GM06990 (cell line): ENCODE measurements at regions not wholly inside any gene's neighbourhood (a gene's known extent, or its start where the extent isn't known, plus 50 kb on each side); places are given as distances from the start of the nearest gene placed in this dataset.

Experiments used
- DNase-seq: peaks from one replicate; pipeline ENCODE4 v3.0.0-alpha.2; 2011; ENCODE audit not compliant: insufficient read length; ENCODE audit errors: extremely low read depth
- H3K27me3 ChIP-seq: replicated peaks from 2 replicates; pipeline ENCODE4 v1.6.0; 2011; ENCODE audit warnings: low read length; ENCODE audit not compliant: control insufficient read depth, insufficient read depth
- H3K36me3 ChIP-seq: 2 replicates; pipeline ENCODE4 v1.5.1; 2011; ENCODE audit warnings: low read length; ENCODE audit not compliant: control insufficient read depth, insufficient read depth
- H3K4me3 ChIP-seq: replicated peaks from 2 replicates; pipeline ENCODE4 v1.5.1; 2011; ENCODE audit warnings: low read depth, mild to moderate bottlenecking, control low read depth, low read length
- TF ChIP-seq, protein P1 (sequence below): IDR thresholded peaks from 2 replicates; pipeline ENCODE4 v1.5.1; 2011; ENCODE audit warnings: low read length, control low read depth, mild to moderate bottlenecking, inconsistent platforms; ENCODE audit not compliant: insufficient read depth, poor library complexity, severe bottlenecking

DNA sequence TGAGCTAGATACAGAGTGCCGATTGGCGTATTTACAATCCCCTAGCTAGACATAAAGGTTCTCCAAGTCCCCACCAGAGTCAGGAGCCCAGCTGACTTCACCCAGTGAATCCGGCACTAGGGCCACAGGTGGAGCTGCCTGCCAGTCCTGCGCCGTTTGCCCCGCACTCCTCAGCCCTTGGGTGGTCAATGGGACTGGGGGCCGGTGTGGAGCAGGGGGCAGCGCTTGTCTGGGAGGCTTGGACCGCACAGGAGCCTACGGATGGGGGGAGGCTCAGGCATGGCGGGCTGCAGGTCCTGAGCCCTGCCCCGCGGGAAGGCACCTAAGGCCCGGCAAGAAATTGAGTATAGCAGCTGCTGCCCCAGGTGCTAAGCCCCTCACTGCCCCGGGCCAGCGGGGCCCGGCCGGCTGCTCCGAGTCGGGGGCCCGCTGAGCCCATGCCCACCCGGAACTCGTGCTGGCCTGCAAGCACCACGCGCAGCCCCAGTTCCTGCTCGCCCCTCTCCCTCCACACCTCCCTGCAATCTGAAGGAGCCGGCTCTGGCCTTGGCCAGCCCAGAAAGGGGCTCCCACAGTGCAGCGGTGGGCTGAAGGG lies 1113.8 kb upstream of the LRRTM3 start:
- TF ChIP-seq, protein P1, sequence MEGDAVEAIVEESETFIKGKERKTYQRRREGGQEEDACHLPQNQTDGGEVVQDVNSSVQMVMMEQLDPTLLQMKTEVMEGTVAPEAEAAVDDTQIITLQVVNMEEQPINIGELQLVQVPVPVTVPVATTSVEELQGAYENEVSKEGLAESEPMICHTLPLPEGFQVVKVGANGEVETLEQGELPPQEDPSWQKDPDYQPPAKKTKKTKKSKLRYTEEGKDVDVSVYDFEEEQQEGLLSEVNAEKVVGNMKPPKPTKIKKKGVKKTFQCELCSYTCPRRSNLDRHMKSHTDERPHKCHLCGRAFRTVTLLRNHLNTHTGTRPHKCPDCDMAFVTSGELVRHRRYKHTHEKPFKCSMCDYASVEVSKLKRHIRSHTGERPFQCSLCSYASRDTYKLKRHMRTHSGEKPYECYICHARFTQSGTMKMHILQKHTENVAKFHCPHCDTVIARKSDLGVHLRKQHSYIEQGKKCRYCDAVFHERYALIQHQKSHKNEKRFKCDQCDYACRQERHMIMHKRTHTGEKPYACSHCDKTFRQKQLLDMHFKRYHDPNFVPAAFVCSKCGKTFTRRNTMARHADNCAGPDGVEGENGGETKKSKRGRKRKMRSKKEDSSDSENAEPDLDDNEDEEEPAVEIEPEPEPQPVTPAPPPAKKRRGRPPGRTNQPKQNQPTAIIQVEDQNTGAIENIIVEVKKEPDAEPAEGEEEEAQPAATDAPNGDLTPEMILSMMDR = no peak
- Histone ChIP-seq H3K36me3 (no peaks in the 10 kb centered on the region), H3K27me3 (no peaks in the 10 kb centered on the region), H3K4me3 (no peak overlapping the region)
- DNase-seq = no peak

DNA sequence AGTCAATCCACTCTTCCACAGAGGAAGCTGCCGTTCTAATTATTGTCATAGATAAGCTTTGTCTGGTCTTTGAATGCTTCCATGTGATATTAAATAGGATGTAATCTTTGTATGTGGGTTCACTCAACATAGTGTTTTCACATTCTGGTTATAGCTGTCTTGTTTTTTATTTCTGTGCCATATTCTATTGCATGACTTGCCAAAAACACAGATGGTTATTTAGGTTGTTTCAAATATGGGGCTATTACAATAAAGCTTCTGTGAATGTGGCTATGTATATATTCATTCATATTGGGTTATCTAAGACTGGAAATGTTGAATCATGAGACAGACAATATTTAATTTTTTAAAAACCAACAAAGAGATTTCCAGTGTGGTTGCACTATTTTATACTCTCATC lies 1109.3 kb upstream of the LRRTM3 start:
- Histone ChIP-seq H3K36me3 (no peaks in the 10 kb centered on the region), H3K27me3 (no peaks in the 10 kb centered on the region), H3K4me3 (no peak overlapping the region)
- TF ChIP-seq, protein P1 = no peak
- no peak for DNase-seq

DNA sequence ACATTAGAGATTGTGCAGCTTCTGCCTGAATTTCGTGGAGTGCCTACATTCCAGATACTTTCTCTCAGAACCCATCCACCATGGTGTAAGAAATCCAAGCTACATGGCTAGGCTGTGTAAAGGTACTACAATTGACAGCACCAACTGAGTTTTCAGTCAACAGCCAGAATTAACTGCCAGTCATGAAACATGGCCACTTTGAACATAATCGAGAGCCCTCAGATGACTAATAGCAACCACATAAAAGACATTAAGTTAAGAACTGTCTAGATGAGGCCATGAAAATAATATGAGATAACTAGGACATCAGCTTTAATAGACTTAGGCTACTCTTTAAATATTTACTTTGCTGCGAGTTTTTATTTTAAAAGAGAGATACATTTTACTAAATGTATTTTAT lies 1106.8 kb upstream of the LRRTM3 start:
- DNase-seq = no peak
- TF ChIP-seq, protein P1 = no peak
- no peaks in the 10 kb centered on the region for H3K36me3 ChIP-seq
- no peaks in the 10 kb centered on the region for H3K27me3 ChIP-seq
- H3K4me3 ChIP-seq = no peak overlapping the region

DNA sequence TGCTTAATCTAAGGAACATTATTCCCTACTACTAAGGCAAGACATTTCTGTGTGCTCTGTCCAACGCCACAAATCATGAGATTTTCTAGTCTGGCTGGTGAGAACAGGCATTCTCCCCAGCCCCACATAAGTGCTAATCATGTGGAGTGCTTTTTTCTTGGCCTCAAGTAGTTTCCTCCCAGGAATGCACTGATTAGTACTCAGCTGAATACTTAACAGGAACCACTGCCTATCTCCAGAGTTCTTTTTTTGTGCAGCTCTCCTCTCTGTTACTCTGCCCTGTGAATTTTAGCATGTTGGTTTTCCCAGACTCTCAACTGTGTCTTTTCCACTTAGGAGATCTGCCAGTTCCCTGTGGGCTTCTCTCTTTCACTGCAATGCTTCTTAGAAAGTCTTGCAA lies 1098.5 kb upstream of the LRRTM3 start:
- Histone ChIP-seq H3K36me3 (no peaks in the 10 kb centered on the region), H3K4me3 (no peak overlapping the region), H3K27me3 (no peaks in the 10 kb centered on the region)
- TF ChIP-seq, protein P1 = no peak
- DNase-seq = no peak

DNA sequence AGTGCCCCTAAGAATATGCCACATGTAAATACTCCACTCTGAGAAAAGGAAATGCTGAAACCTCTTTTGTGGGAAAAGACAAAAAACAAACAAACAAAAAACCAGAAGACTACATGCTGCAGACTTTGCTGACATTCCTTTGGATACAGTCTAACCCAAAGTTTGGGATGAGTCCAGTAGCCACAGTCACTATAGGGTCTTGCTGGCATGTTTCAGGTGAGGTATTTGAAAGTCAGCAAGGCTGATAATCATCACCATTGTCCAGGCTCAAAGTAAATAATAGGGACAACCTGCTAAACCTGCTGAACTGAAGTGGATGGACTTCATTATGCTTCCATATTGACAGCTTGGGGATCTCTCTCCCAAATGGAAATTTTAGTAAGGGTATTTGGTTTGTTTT lies 1087.0 kb upstream of the LRRTM3 start:
- TF ChIP-seq, protein P1 = no peak
- H3K27me3 ChIP-seq = no peaks in the 10 kb centered on the region
- H3K4me3 ChIP-seq = no peak overlapping the region
- H3K36me3 ChIP-seq = no peaks in the 10 kb centered on the region; the same call in 1 of the 2 replicates
- no peak for DNase-seq

DNA sequence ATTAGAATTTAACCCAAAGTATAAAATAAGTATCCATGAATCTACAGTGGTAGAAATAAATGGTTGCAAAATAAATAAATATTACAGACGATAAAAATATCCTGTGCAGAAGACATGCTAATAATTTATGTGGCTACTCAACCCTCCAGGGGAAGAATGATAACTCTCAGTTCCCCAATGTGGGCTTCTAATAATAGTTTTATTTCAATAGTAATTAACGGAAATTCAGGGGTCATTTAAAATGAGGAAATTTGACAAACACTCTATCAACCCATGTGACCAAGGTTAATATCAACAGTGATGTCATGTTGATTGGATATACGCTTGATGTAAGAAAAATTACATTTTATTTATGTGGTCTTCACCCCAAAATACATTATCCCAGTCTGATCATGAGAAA lies 1082.6 kb upstream of the LRRTM3 start:
- no peak for DNase-seq
- no peaks in the 10 kb centered on the region for H3K27me3 ChIP-seq

More for the DNA sequence above, 1082.6 kb upstream of the LRRTM3 start:
- Histone ChIP-seq H3K4me3 (no peak overlapping the region), H3K36me3 (no peaks in the 10 kb centered on the region; the same call in 1 of the 2 replicates)
- TF ChIP-seq, protein P1 = no peak
